SK-N-SH (cell line): ENCODE measurements at regions not wholly inside any gene's neighbourhood (a gene's known extent, or its start where the extent isn't known, plus 50 kb on each side); places are given as distances from the start of the nearest gene placed in this dataset.

ENCODE experiments used
- CTCF ChIA-PET: fragments of 300-600, 350-600 bp; formaldehyde crosslinking; extraction: SDS; loops from one replicate; lab custom pipeline; 2021; lab: Yijun Ruan, JAX
- POLR2A ChIA-PET: fragments of 350-600 bp; sonication (Branson Sonifier 250); formaldehyde crosslinking; extraction: SDS; loops from one replicate; lab custom pipeline; 2020; ENCODE audit warnings: antibody characterized with exemption, inconsistent platforms; lab: Yijun Ruan, JAX
- DNase-seq: peaks from one replicate; pipeline ENCODE4 v3.0.0; 2012
- H2AFZ ChIP-seq: fragments of 200-600 bp; sonication (generic); 2 replicates; pipeline ENCODE4 v1.8.1; 2016; ENCODE audit warnings: antibody characterized with exemption, mild to moderate bottlenecking, low read depth
- H3F3A ChIP-seq: fragments of 200-600 bp; sonication (generic); replicated peaks from 2 replicates; pipeline ENCODE3; 2016; ENCODE audit warnings: antibody characterized with exemption, mild to moderate bottlenecking; ENCODE audit not compliant: insufficient read depth
- H3K27ac ChIP-seq, 2 experiments: fragments of 200-500 bp in 1 of 2; fragments of 200-600 bp in 1 of 2; sonication (Bioruptor generic) in 1 of 2; sonication (generic), shearing (Covaris generic) in 1 of 2; 2 replicates each; pipeline versions ENCODE4 v1.5.1 to v1.6.1; 2014 to 2016; ENCODE audit warnings: low read depth in 2 of 2, inconsistent platforms in 1 of 2, low read length in 1 of 2, mild to moderate bottlenecking in 1 of 2, mixed read lengths in 1 of 2
- H3K27me3 ChIP-seq: fragments of 200-600 bp; sonication (generic), shearing (Covaris generic); 2 replicates; pipeline ENCODE4 v1.6.1; 2016; ENCODE audit warnings: mixed run types; ENCODE audit not compliant: insufficient read depth
- H3K36me3 ChIP-seq, 2 experiments: fragments of 200-500 bp in 1 of 2; fragments of 200-600 bp in 1 of 2; sonication (Bioruptor generic) in 1 of 2; sonication (generic) in 1 of 2; replicated peaks in 1 of 2; 2 replicates each; pipeline versions ENCODE3 to v1.5.1; 2014 to 2016; ENCODE audit warnings: low read length in 1 of 2, mild to moderate bottlenecking in 1 of 2; ENCODE audit not compliant: insufficient read depth in 2 of 2, control insufficient read depth in 1 of 2
- H3K4me1 ChIP-seq, 2 experiments: fragments of 200-500 bp in 1 of 2; fragments of 200-600 bp in 1 of 2; sonication (Bioruptor generic) in 1 of 2; sonication (generic), shearing (Covaris generic) in 1 of 2; 2 replicates each; pipeline versions ENCODE4 v1.5.1 to v1.6.1; 2014 to 2016; ENCODE audit warnings: low read depth in 1 of 2, low read length in 1 of 2, mixed run types in 1 of 2; ENCODE audit not compliant: insufficient read depth in 2 of 2, control insufficient read depth in 1 of 2
- H3K4me2 ChIP-seq: fragments of 200-600 bp; sonication (generic), shearing (Covaris generic); 2 replicates; pipeline ENCODE4 v1.6.1; 2017; ENCODE audit warnings: mixed run types
- H3K4me3 ChIP-seq, 2 experiments: fragments of 200-500 bp in 1 of 2; fragments of 200-600 bp in 1 of 2; sonication (Bioruptor generic) in 1 of 2; sonication (generic), shearing (Covaris generic) in 1 of 2; 2 replicates each; pipeline versions ENCODE4 v1.5.1 to v1.8.1; 2014 to 2016; ENCODE audit warnings: low read depth in 2 of 2, inconsistent platforms in 1 of 2, low read length in 1 of 2, mild to moderate bottlenecking in 1 of 2, mixed read lengths in 1 of 2, moderate library complexity in 1 of 2
- H3K79me2 ChIP-seq: fragments of 200-600 bp; sonication (generic); 2 replicates; pipeline ENCODE4 v1.8.1; 2017; ENCODE audit warnings: mild to moderate bottlenecking; ENCODE audit not compliant: insufficient read depth
- H3K9ac ChIP-seq: fragments of 200-600 bp; sonication (generic); 2 replicates; pipeline ENCODE4 v1.6.1; 2017; ENCODE audit warnings: mixed run types
- H3K9me2 ChIP-seq: fragments of 200-600 bp; sonication (generic); 2 replicates; pipeline ENCODE4 v1.6.1; 2017; ENCODE audit warnings: mixed run types
- H3K9me3 ChIP-seq: fragments of 200-600 bp; sonication (generic); 2 replicates; pipeline ENCODE4 v1.6.1; 2017; ENCODE audit warnings: mixed run types, mild to moderate bottlenecking, moderate library complexity
- H4K20me1 ChIP-seq: fragments of 200-600 bp; sonication (generic); 2 replicates; pipeline ENCODE4 v1.6.1; 2017; ENCODE audit warnings: mild to moderate bottlenecking, mixed run types; ENCODE audit not compliant: insufficient read depth
- CHD2 ChIP-seq: fragments of 150-350 bp; IDR thresholded peaks from 2 replicates; pipeline ENCODE4 v1.6.1; 2018; ENCODE audit warnings: low read length; ENCODE audit not compliant: partially characterized antibody
- CTCF ChIP-seq: fragments of 200-600 bp; sonication (generic); IDR thresholded peaks from 2 replicates; pipeline ENCODE4 v1.6.1; 2017; ENCODE audit warnings: antibody characterized with exemption, mild to moderate bottlenecking, moderate library complexity
- ELF1 ChIP-seq: IDR thresholded peaks from 2 replicates; pipeline ENCODE4 v1.4.0; 2012
- EP300 ChIP-seq, 2 experiments: IDR thresholded peaks; 2 replicates each; pipeline versions ENCODE4 v1.4.0 to v1.6.1; 2012; ENCODE audit warnings: borderline replicate concordance in 1 of 2, low read depth in 1 of 2, low read length in 1 of 2
- EZH2phosphoT487 ChIP-seq: fragments of 200-600 bp; sonication (generic); IDR thresholded peaks from 2 replicates; pipeline ENCODE4 v1.6.1; 2017; ENCODE audit warnings: low read depth, mixed run types, mild to moderate bottlenecking, antibody characterized with exemption, moderate library complexity, borderline replicate concordance
- FOXJ3 ChIP-seq: sonication (generic); formaldehyde crosslinking; IDR thresholded peaks from 2 replicates; pipeline ENCODE4 v1.5.1; 2020; ENCODE audit warnings: mild to moderate bottlenecking, missing genetic modification reagents
- GABPA ChIP-seq: IDR thresholded peaks from 2 replicates; pipeline ENCODE4 v1.4.0; 2012; ENCODE audit warnings: low read depth, mild to moderate bottlenecking
- GATA2 ChIP-seq: sonication (generic); formaldehyde crosslinking; IDR thresholded peaks from 2 replicates; pipeline ENCODE4 v1.5.0; 2020; ENCODE audit warnings: mild to moderate bottlenecking, missing genetic modification reagents
- IRF3 ChIP-seq: fragments of 150-350 bp; IDR thresholded peaks from 2 replicates; pipeline ENCODE4 v1.6.1; 2016; ENCODE audit warnings: mild to moderate bottlenecking, low read depth, low read length
- MEF2A ChIP-seq: IDR thresholded peaks from 2 replicates; pipeline ENCODE4 v1.4.0; 2012; ENCODE audit warnings: low read depth, borderline replicate concordance
- MXI1 ChIP-seq: IDR thresholded peaks from 2 replicates; pipeline ENCODE4 v1.6.1; 2012; ENCODE audit warnings: mild to moderate bottlenecking, low read depth, low read length, improper control_type of control experiment
- RAD21 ChIP-seq: IDR thresholded peaks from 2 replicates; pipeline ENCODE4 v1.6.1; 2012; ENCODE audit warnings: mild to moderate bottlenecking, low read length
- RCOR1 ChIP-seq: fragments of 150-350 bp; IDR thresholded peaks from 2 replicates; pipeline ENCODE4 v1.6.1; 2017; ENCODE audit warnings: antibody characterized with exemption, low read length
- REST ChIP-seq: IDR thresholded peaks from 2 replicates; pipeline ENCODE4 v1.6.1; 2012; ENCODE audit warnings: mild to moderate bottlenecking, low read depth, low read length, moderate library complexity
- RXRA ChIP-seq: IDR thresholded peaks from 2 replicates; pipeline ENCODE4 v1.4.0; 2012; ENCODE audit warnings: low read depth, mild to moderate bottlenecking, borderline replicate concordance
- TAF1 ChIP-seq: IDR thresholded peaks from 2 replicates; pipeline ENCODE4 v1.6.1; 2012; ENCODE audit warnings: low read depth, mild to moderate bottlenecking, low read length, moderate library complexity, borderline replicate concordance
- TCF12 ChIP-seq: IDR thresholded peaks from 2 replicates; pipeline ENCODE4 v1.4.0; 2012
- YY1 ChIP-seq: IDR thresholded peaks from 2 replicates; pipeline ENCODE4 v1.4.0; 2012; ENCODE audit warnings: low read depth, mild to moderate bottlenecking
- WGBS: methylation state at CpG from one replicate; pipeline ENCODE4 v1.1.6; 2017; ENCODE audit warnings: low lambda C conversion rate; 5-methylcytosine and 5-hydroxymethylcytosine counted together

DNA sequence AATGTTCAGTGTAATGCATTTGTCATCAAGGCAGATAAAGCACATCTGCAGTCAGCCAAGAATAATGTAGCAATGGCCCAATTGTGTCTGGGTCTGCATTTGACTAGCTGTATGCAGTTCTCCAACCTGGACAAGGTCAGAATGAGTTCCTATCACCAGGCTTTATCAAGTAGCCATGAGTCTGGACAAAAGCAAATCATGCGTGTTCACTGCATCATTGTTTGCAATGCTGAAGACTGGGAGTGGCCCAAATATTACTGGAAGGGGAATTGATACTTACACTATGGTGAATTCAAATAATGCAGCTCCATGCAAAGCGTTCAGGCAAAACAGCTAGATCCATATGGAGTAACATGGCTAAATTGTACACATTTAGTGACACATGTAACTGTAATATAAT is 250.9 kb downstream of the TOX3 start:
- no peaks in the 10 kb centered on the region for H4K20me1 ChIP-seq
- H3F3A ChIP-seq: no peaks in the 10 kb centered on the region
- H3K9ac ChIP-seq: no peak overlapping the region
- DNase-seq: no peak
- H3K4me3 ChIP-seq: no peak overlapping the region
- H2AFZ ChIP-seq: no peak overlapping the region
- H3K4me2 ChIP-seq: no peak overlapping the region
- H3K36me3 ChIP-seq: no peaks in the 10 kb centered on the region
- WGBS: 15% methylated on average over 2 of the region's 2 CpGs
- no peaks in the 10 kb centered on the region for H3K9me3 ChIP-seq
- no peaks in the 10 kb centered on the region for H3K9me2 ChIP-seq
- no peaks in the 10 kb centered on the region for H3K79me2 ChIP-seq
- no peaks in the 10 kb centered on the region for H3K4me1 ChIP-seq
- TF ChIP-seq MXI1 (no peak), MEF2A (no peak), RAD21 (no peak), ELF1 (no peak), RCOR1 (no peak), YY1 (no peak), EZH2phosphoT487 (no peak), EP300 (IDR thresholded peaks at IDR 0.05; ENCODE audit: borderline replicate concordance in 1 of 2, low read depth in 1 of 2, low read length in 1 of 2) (no peak)
- TF ChIP-seq, all 33 proteins: peak for 0
- Histone ChIP-seq H3K27ac (no peak overlapping the region), H3K27me3 (no peaks in the 10 kb centered on the region)
- CTCF ChIA-PET: no interaction called here
- POLR2A ChIA-PET: no interaction called here

GRCh38 chr16:52294660-52295059 is 252.3 kb downstream of the TOX3 start:
- no peaks in the 10 kb centered on the region for H3F3A ChIP-seq
- POLR2A ChIA-PET: no interaction called here
- no peak overlapping the region for H3K4me3 ChIP-seq
- WGBS: 5% methylated on average over 3 of the region's 3 CpGs
- no peak overlapping the region for H3K27ac ChIP-seq
- no peaks in the 10 kb centered on the region for H3K9me3 ChIP-seq
- H3K27me3 ChIP-seq: no peaks in the 10 kb centered on the region
- H3K36me3 ChIP-seq: no peaks in the 10 kb centered on the region
- H3K4me1 ChIP-seq: no peaks in the 10 kb centered on the region
- H2AFZ ChIP-seq: no peak overlapping the region
- no peaks in the 10 kb centered on the region for H4K20me1 ChIP-seq
- TF ChIP-seq REST (no peak), ELF1 (no peak), TCF12 (no peak), RAD21 (no peak), TAF1 (no peak), RXRA (no peak), YY1 (no peak), CHD2 (no peak), GABPA (no peak), IRF3 (no peak), CTCF (no peak), FOXJ3 (CRISPR knock-in tag) (no peak), GATA2 (CRISPR knock-in tag) (no peak), MEF2A (no peak), MXI1 (no peak)
- CTCF ChIA-PET: no interaction called here
- no peaks in the 10 kb centered on the region for H3K79me2 ChIP-seq
- no peak for DNase-seq
- no peak overlapping the region for H3K4me2 ChIP-seq
- H3K9ac ChIP-seq: no peak overlapping the region
- no peaks in the 10 kb centered on the region for H3K9me2 ChIP-seq
